GM03348 (cell line): ENCODE measurements at regions not wholly inside any gene's neighbourhood (a gene's known extent, or its start where the extent isn't known, plus 50 kb on each side); places are given as distances from the start of the nearest gene placed in this dataset.

Experiments
- DNase-seq: peaks from one replicate; pipeline ENCODE4 v3.0.0; 2012; ENCODE audit warnings: low spot score

DNA sequence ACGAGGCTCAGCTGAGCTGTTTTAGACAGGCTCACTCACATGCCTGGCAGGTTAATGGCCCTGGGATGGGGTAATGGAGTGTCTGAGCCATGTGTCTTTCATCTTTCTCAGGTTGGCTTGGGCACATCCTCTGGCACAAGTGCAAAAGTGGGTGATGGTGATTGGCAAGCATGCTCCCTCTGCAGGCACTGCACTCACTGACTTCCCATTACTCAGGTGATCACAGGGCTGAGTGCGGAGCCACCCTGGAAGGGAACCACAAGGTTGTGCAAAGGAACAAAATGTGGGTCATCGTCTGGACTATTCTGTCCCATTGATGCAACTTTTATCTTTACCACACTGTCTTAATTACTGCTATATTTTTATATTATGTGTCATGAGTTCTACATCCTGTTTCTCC is 244.1 kb upstream of the AKR1E2 start:
- no peak for DNase-seq

- DNase-seq = no peak
These were observed 246.2 kb upstream of the AKR1E2 start for GRCh38 chr10:4579844-4580243.

DNA sequence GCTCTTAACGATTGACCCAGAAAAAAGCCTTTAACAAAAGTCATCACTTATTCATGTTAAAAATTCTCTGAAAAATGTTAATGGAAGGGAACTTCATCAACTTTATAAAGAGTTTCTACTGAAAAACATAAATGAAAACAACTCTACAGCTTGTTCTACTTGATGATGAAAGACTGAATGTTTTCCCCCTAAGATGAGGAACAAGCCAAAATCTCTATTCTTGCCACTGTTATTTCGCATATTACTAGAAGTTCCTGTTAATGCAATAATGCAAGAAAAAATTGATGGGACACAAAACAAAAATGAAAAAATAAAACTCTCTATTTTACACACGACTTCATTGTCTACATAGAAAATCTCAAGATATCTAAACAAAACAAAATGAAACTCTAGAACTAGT is 249.8 kb upstream of the AKR1E2 start:
- DNase-seq = no peak

GRCh38 chr10:4569151-4569550 is 256.9 kb upstream of the AKR1E2 start:
- DNase-seq = no peak

DNA sequence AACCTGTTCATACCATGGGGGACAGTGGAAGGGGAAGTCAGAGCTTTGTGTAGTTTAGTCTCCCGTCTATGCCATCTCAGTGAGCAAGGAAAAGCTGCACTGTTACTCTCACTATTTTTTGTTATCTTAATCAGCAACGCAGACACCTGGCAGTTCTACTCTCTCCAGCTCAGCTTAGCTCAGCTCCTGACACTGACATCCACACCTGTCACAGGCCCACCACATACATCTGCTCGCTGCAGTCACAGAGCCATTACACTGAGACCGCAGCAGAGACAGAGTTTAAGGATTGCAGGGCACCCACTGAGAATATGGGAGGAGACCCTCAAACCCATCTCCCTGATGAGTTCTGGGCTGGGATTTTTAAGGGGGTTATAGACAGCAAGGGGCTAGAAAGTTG is 257.3 kb upstream of the AKR1E2 start:
- DNase-seq = no peak

GRCh38 chr10:4568086-4568485 is 257.9 kb upstream of the AKR1E2 start:
- no peak for DNase-seq

DNA sequence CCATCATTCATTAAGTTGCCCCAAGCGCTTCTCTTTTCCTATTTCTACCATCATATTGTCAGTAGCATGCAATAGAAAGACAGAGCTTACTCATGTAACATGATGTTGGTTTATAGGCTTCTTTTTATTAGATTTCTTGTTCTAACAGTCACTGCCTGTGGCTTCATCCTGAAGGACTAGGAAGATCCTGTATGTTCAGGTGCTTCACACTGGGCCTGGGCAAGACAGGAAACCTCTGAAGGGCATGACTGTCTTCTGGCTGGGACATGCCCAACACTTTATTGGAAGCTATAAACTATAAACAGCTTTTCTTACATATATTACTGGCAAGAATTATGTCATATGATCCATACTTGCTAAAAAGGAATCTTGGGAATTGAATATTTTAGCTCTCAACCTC is 258.4 kb upstream of the AKR1E2 start:
- no peak for DNase-seq

- DNase-seq = no peak
These were observed 260.0 kb upstream of the AKR1E2 start for GRCh38 chr10:4566011-4566410.

- no peak for DNase-seq
These were observed 264.7 kb upstream of the AKR1E2 start for GRCh38 chr10:4561296-4561695.

DNA sequence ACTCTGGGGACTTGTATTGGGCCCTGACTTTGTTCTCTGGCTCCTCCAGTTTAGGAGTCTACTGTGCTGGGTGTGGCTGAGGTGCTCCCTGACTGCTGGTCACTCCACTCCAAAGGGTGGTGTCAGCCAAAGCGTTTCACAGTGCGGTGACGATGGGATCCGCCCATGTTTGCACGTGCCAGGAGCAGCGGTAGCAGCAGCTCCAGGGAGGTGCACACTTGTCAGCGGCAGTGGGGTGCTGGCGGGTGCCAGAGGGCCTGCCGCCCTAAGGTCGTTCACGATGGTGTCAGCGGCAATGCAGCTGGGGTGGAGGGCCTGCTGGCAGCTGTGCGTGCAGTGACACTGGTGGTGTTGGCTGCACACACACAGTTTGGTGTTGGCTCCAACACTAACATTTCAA is 268.5 kb upstream of the AKR1E2 start:
- DNase-seq = no peak

DNA sequence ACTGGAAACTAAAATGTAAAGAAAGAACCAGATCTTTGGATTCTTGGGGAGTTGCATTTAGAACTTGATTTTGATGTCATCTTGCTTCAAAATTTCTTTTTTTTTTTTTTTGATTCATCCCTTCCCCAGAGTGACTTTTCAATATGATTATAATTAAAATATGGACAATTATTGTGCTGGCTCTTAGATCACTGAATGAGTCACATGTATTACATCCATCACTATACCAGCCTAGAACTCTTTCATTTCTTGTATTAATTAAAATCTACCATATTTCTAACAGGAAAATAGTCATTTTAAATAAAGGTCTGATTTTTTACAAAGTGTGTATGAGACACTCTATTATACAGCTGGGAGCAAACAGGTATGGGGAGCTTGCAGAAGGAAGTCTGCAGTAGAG is 269.5 kb upstream of the AKR1E2 start:
- DNase-seq = no peak

- no peak for DNase-seq
These were observed 270.1 kb upstream of the AKR1E2 start for GRCh38 chr10:4555920-4556319.

- no peak for DNase-seq
These were observed 276.8 kb upstream of the AKR1E2 start for GRCh38 chr10:4549139-4549653.

GRCh38 chr10:4546931-4547330 is 279.1 kb upstream of the AKR1E2 start:
- no peak for DNase-seq

DNA sequence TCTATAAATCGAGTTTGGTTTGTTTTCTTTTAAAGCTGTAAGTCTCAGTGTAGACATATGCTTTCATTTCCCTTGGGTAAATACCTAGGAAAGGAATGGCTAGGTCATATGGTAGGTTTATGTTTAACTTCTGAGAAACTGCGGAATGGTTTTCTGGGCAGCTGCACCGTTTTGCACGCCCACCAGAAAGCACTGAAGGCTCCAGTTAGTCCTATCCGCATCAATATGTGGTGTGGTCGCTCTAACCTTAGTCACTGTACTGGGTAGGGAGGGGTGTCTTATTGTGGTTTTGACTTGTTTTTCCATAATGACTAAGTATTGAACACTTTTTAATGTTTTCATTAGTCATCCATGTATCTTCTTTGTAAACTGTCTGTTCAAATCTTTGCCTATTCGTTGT is 279.5 kb upstream of the AKR1E2 start:
- no peak for DNase-seq

GRCh38 chr10:4545062-4545461 is 280.9 kb upstream of the AKR1E2 start:
- DNase-seq = peak; percentile 12

DNA sequence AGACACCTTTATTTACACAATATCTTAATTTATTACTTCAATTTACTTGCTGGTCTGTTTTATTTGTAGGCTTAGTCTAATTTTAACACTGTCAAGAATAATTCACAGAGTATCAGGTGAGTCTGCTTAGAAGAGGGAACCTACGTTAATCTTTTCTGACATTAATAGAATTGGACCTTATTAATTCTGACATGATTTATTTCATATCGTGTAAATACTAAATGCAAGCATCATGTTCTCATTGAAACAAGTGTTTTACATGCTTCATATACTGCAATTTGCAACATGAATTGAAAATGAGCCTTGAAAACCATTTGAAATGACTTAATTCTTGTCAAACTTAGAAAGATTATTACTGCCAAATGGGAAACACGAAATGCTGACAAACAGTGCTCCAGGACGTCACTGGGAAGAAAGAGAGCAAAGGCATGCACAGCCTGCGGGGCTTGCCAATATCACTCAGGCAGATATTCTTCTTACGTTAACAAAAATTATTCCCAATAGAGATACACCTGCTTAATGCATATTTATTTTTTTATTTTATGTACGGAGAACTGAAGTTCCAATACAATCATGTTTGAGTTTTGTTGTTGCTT is 282.0 kb upstream of the AKR1E2 start:
- no peak for DNase-seq

GRCh38 chr10:4541292-4541691 is 284.7 kb upstream of the AKR1E2 start:
- peak; percentile 78 for DNase-seq

GRCh38 chr10:4538016-4538415 is 288.0 kb upstream of the AKR1E2 start:
- DNase-seq = no peak

GRCh38 chr10:4535521-4535920 is 290.5 kb upstream of the AKR1E2 start:
- DNase-seq = no peak

DNA sequence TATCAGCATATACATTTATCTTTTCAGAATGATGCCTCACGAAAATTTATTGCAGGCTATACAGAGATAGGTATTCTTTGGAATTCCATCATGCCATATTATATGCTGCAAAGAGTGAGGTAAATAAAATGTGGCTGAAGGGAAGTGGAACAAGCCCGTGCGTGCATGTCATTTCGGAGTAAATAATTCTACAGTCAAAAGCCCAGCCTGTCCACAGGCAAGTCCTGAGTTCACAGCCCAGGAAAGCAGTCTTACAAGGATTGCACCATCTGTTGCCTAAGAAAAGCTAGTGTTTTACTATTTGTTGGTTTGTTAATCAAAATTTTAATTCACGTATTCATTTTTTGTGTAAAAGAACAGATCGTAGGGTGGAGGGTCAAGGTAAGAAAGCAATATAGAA is 292.4 kb upstream of the AKR1E2 start:
- no peak for DNase-seq

DNA sequence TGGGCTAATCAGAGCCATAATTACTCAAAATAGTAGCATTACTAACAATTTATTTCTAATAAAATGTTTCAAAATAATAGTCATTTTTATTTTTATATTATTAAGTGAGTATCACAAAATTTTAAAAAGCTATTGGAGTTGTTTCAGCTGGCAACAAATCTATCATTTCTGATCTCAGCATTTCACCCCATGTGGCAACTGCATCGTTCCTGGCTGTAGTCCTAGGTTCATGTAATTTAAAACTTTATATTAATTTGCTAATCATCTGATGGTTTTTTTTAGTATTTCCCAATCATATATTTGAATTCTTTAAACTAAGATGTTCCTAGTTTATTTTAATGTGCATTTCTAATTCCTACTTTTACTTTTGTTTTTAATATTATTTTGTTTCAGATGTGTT is 293.0 kb upstream of the AKR1E2 start:
- DNase-seq = no peak

- peak; percentile 69 for DNase-seq
These were observed 293.5 kb upstream of the AKR1E2 start for GRCh38 chr10:4532467-4532866.

- no peak for DNase-seq
These were observed 294.0 kb upstream of the AKR1E2 start for GRCh38 chr10:4532011-4532410.

DNA sequence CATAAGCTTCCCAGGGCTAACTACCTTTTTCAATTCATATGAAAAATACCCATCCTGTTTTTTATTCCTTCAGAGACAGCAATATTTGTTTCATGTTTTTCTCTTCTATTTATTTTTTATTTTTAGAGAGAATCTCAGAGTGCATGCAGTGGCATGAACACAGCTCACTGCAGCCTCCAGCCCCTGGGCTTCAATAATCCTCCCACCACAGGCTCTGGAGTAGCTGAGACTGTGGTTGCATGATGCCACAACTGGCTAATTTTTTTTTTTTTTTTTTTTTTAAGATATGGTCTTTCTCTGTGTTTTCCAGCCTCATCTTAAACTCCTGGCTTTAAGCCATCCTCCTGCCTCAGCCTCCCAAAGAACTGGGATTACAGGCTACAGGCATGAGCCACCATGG is 296.7 kb upstream of the AKR1E2 start:
- DNase-seq = no peak
